Body of pancreas (tissue), 4 donors: ENCODE measurements at regions not wholly inside any gene's neighbourhood (a gene's known extent, or its start where the extent isn't known, plus 50 kb on each side); places are given as distances from the start of the nearest gene placed in this dataset.

ENCODE experiments used
- CTCF ChIP-seq, 7 experiments: fragments of 450-650 bp in 4 of 7; fragments of 200-600 bp in 3 of 7; sonication (generic) in 3 of 7; IDR thresholded peaks; one replicate each; pipeline ENCODE4 v1.5.1; 2016 to 2019; ENCODE audit warnings: antibody characterized with exemption in 7 of 7
- POLR2A ChIP-seq, 3 donors: fragments of 450-650 bp; IDR thresholded peaks; one replicate each; pipeline ENCODE4 v1.6.1; 2016; ENCODE audit warnings: antibody characterized with exemption in 3 of 3, mild to moderate bottlenecking in 2 of 3

- TF ChIP-seq CTCF (IDR thresholded peaks at IDR 0.05) = no peak
- TF ChIP-seq POLR2A (IDR thresholded peaks at IDR 0.05) = no peak
These were observed 73.5 kb upstream of the ARID5B start for GRCh38 chr10:61828034-61828433.
